ENCODE measurements at regions not wholly inside any gene's neighbourhood (a gene's known extent, or its start where the extent isn't known, plus 50 kb on each side); places are given as distances from the start of the nearest gene placed in this dataset.

DNA sequence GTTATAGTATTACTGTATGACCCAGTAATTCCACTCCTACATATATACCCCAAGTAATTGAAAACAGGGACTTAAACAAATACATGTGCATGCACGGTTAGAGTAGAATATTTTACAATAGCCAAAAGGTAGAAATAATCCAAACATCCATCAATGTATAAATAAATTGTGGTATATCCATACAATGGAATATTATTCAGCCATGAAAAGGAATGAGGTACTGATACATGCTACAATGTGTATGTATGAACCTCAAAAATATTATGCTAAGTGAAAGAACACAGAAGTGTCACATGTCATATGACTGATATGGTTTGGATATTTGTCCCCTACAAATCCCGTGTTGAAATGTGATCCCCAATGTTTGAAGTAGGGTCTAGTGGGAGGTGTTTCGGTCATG lies 560.8 kb upstream of the LARGE1 start:
- Histone ChIP-seq H3K9me1 (replicated peaks; ENCODE audit: control insufficient read depth, extremely low read depth, insufficient read depth, low read length) (no peaks in the 10 kb centered on the region), H3K4me1 (ENCODE audit: control insufficient read depth, extremely low read depth, insufficient read depth, low read length) (no peaks in the 10 kb centered on the region), H3K9ac (replicated peaks; ENCODE audit: extremely low read depth, insufficient read depth, low read length) (no peak overlapping the region), H3K4me2 (ENCODE audit: insufficient read depth, low read length) (no peak overlapping the region), H3K27me3 (ENCODE audit: control insufficient read depth in 2 of 2, insufficient read depth in 2 of 2, low read length in 2 of 2) (no peaks in the 10 kb centered on the region), H3K36me3 (ENCODE audit: control insufficient read depth in 2 of 2, extremely low read depth in 1 of 2, insufficient read depth in 2 of 2, low read length in 2 of 2) (no peaks in the 10 kb centered on the region), H3K27ac (ENCODE audit: insufficient read depth, low read depth, low read length) (no peak overlapping the region), H3K9me3 (replicated peaks; ENCODE audit: control insufficient read depth, insufficient read depth, low read length) (peaks cover 8% of the 10 kb centered on the region), H4K20me1 (replicated peaks; ENCODE audit: control insufficient read depth, extremely low read depth, insufficient read depth, low read length) (no peaks in the 10 kb centered on the region), H2AFZ (ENCODE audit: low read depth, low read length) (no peak overlapping the region), H3K79me2 (ENCODE audit: control insufficient read depth, insufficient read depth, low read length) (no peaks in the 10 kb centered on the region), H3K4me3 (replicated peaks in 1 of 3; ENCODE audit: insufficient read depth in 1 of 3, low read depth in 1 of 3, low read length in 3 of 3) (no peak overlapping the region)
- no peak for TF ChIP-seq GATA2 (IDR thresholded peaks at IDR 0.05; ENCODE audit: insufficient read depth, insufficient read length, low read depth, low read length)
- TF ChIP-seq, protein P1, sequence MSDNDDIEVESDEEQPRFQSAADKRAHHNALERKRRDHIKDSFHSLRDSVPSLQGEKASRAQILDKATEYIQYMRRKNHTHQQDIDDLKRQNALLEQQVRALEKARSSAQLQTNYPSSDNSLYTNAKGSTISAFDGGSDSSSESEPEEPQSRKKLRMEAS (IDR thresholded peaks at IDR 0.05; ENCODE audit: insufficient read depth, insufficient read length), result no peak
- no peak for TF ChIP-seq FOS (IDR thresholded peaks at IDR 0.05; ENCODE audit: borderline replicate concordance, insufficient read depth, low read length)
- no TSS peak for BruUV-seq (replicated peaks)
- DNase-seq (ENCODE audit: low read depth, low spot score) (no peak), FAIRE-seq (no peak)
- CTCF ChIA-PET, result no interaction called here
- POLR2A ChIA-PET, result no interaction called here
- dilution Hi-C loops (cut with MboI; ENCODE audit: extremely low pct_ligation_motif_present, low sequenced_read_pairs) (no loop called here), intact Hi-C loops (cut with micrococcal nuclease) (no loop called here)

DNA sequence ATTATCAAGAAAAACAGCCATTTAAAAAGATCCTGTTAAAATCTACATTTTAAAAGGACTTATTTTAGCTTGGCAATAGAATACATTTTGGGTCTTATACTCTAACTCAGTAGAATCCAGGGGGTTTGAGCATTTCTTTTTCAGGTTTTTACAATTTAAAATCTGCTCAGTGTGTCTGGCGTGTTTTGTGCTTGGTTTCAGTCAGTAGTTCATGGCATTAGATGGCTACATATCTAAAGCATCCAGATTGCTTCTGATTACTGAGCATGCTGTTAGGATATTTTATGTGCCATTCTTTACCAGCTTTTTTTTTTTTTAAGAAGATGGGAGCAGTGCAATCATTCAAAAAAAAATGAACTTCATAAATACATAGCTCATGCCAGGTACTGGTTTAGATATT lies 566.1 kb upstream of the LARGE1 start:
- H3K9me1 ChIP-seq (replicated peaks; ENCODE audit: control insufficient read depth, extremely low read depth, insufficient read depth, low read length), result no peaks in the 10 kb centered on the region
- H3K4me2 ChIP-seq (ENCODE audit: insufficient read depth, low read length), result no peak overlapping the region
- H3K9ac ChIP-seq (replicated peaks; ENCODE audit: extremely low read depth, insufficient read depth, low read length), result no peak overlapping the region
- dilution Hi-C loops (cut with MboI; ENCODE audit: extremely low pct_ligation_motif_present, low sequenced_read_pairs) (no loop called here), intact Hi-C loops (cut with micrococcal nuclease) (no loop called here)
- no peak overlapping the region for H2AFZ ChIP-seq (ENCODE audit: low read depth, low read length)
- no peak for TF ChIP-seq POLR2AphosphoS5 (IDR thresholded peaks at IDR 0.05; ENCODE audit: insufficient read depth, low read depth, low read length)
- TF ChIP-seq, protein P2, sequence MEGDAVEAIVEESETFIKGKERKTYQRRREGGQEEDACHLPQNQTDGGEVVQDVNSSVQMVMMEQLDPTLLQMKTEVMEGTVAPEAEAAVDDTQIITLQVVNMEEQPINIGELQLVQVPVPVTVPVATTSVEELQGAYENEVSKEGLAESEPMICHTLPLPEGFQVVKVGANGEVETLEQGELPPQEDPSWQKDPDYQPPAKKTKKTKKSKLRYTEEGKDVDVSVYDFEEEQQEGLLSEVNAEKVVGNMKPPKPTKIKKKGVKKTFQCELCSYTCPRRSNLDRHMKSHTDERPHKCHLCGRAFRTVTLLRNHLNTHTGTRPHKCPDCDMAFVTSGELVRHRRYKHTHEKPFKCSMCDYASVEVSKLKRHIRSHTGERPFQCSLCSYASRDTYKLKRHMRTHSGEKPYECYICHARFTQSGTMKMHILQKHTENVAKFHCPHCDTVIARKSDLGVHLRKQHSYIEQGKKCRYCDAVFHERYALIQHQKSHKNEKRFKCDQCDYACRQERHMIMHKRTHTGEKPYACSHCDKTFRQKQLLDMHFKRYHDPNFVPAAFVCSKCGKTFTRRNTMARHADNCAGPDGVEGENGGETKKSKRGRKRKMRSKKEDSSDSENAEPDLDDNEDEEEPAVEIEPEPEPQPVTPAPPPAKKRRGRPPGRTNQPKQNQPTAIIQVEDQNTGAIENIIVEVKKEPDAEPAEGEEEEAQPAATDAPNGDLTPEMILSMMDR (IDR thresholded peaks at IDR 0.05; ENCODE audit: extremely low read depth in 1 of 2, insufficient read depth in 1 of 2, low read depth in 1 of 2, low read length in 2 of 2), result no peak
- TF ChIP-seq MYC (IDR thresholded peaks at IDR 0.05; ENCODE audit: low read depth, low read length), result no peak
- TF ChIP-seq GATA2 (IDR thresholded peaks at IDR 0.05; ENCODE audit: insufficient read depth, insufficient read length, low read depth, low read length), result no peak
- TF ChIP-seq FOS (IDR thresholded peaks at IDR 0.05; ENCODE audit: borderline replicate concordance, insufficient read depth, low read length), result no peak
- no peak for TF ChIP-seq POLR2A (IDR thresholded peaks at IDR 0.05; ENCODE audit: low read depth, low read length)
- TF ChIP-seq EZH2 (IDR thresholded peaks at IDR 0.05; ENCODE audit: borderline replicate concordance, low read depth, low read length, severe bottlenecking), result no peak
- H3K9me3 ChIP-seq (replicated peaks; ENCODE audit: control insufficient read depth, insufficient read depth, low read length), result peaks cover 5% of the 10 kb centered on the region
- H3K36me3 ChIP-seq (ENCODE audit: control insufficient read depth in 2 of 2, extremely low read depth in 1 of 2, insufficient read depth in 2 of 2, low read length in 2 of 2), result no peaks in the 10 kb centered on the region
- H4K20me1 ChIP-seq (replicated peaks; ENCODE audit: control insufficient read depth, extremely low read depth, insufficient read depth, low read length), result no peaks in the 10 kb centered on the region
- BruUV-seq (replicated peaks), result no TSS peak
- no peaks in the 10 kb centered on the region for H3K4me1 ChIP-seq (ENCODE audit: control insufficient read depth, extremely low read depth, insufficient read depth, low read length)
- POLR2A ChIA-PET, result no interaction called here
- H3K79me2 ChIP-seq (ENCODE audit: control insufficient read depth, insufficient read depth, low read length), result no peaks in the 10 kb centered on the region
- H3K4me3 ChIP-seq (replicated peaks in 1 of 3; ENCODE audit: insufficient read depth in 1 of 3, low read depth in 1 of 3, low read length in 3 of 3), result no peak overlapping the region
- no peaks in the 10 kb centered on the region for H3K27me3 ChIP-seq (ENCODE audit: control insufficient read depth in 2 of 2, insufficient read depth in 2 of 2, low read length in 2 of 2)
- CTCF ChIA-PET, result interaction anchor here (0.9 kb wide), 1 partner anchor 15 kb away, joined by 3 read pairs; no protein-coding TSS in a partner anchor
- FAIRE-seq, result no peak
- no peak overlapping the region for H3K27ac ChIP-seq (ENCODE audit: insufficient read depth, low read depth, low read length)
- no peak for DNase-seq (ENCODE audit: low read depth, low spot score)

All from endothelial cell of umbilical vein (primary cell).